ENCODE measurements at regions not wholly inside any gene's neighbourhood (a gene's known extent, or its start where the extent isn't known, plus 50 kb on each side); places are given as distances from the start of the nearest gene placed in this dataset.

DNA sequence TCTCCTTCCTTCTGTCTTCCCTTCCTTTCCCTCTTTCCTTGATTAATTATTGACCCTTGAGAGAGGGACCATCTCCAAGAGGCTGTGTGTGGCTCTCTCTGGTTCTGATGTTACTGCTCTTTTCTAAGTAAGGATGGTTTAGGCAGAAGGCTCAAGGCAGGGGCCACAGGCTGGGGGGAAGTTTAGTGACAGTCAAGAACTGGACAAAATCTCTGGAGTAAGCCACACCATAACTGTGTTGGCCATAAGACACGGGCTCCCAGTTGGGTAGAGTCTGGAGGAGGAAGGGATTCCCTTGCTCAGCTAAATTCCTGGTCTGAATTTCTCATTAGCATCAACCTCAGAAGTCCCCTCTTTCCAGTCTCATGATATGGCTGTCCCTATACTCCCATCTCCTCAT lies 74.7 kb downstream of the BUD13 start:
- H3K9me3 Mint-ChIP-seq, result no peaks in the 10 kb centered on the region
- no peaks in the 10 kb centered on the region for H3K4me1 Mint-ChIP-seq (ENCODE audit: low read depth)
- H3K27ac Mint-ChIP-seq, result no peak overlapping the region
- H3K27me3 Mint-ChIP-seq (ENCODE audit: low read depth), result no peaks in the 10 kb centered on the region
- H3K4me3 Mint-ChIP-seq, result no peak overlapping the region
- H3K36me3 Mint-ChIP-seq (ENCODE audit: low read depth), result no peaks in the 10 kb centered on the region

DNA sequence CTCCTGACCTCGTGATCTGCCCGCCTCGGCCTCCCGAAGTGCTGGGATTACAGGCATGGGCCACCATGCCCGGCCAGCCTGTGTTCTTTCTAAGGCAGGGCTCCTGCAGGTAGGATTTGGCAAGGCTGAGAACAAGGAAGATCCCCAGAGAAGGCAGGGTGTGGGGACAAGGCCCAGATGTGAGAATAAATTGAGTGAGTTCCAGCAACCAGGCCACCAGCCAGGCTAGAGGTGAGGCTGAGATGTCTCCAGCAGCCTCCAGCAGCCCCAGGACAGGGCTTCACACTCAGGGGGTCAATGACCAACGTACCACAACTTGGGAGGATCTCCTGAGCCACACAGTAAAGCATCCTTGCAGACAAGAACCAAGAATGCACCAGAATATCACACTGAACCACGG lies 75.1 kb downstream of the BUD13 start:
- Mint-ChIP-seq H3K9me3 (no peaks in the 10 kb centered on the region), H3K4me3 (no peak overlapping the region), H3K4me1 (ENCODE audit: low read depth) (no peaks in the 10 kb centered on the region), H3K36me3 (ENCODE audit: low read depth) (no peaks in the 10 kb centered on the region), H3K27ac (no peak overlapping the region), H3K27me3 (ENCODE audit: low read depth) (no peaks in the 10 kb centered on the region)

DNA sequence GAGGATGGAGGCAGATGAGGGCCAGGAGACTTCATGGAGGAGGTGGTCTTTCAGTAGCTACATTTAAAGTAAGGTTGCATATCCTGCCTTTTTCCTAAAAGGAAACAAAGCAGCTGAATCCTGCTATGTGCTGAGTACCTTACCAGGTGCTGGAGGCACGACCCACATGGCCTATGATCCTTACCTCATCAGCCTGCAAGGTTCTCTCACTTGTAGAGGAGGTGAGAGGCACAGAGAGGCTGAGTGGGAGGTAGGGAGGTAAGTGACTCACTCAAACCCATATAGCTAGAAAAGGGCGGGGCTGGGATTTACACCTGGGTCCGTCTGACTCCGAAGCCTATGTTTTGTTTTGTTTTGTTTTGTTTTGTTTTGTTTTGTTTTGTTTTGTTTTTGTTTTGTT lies 75.8 kb downstream of the BUD13 start:
- H3K27me3 Mint-ChIP-seq (ENCODE audit: low read depth), result no peaks in the 10 kb centered on the region
- H3K9me3 Mint-ChIP-seq, result no peaks in the 10 kb centered on the region
- no peaks in the 10 kb centered on the region for H3K36me3 Mint-ChIP-seq (ENCODE audit: low read depth)
- no peaks in the 10 kb centered on the region for H3K4me1 Mint-ChIP-seq (ENCODE audit: low read depth)
- no peak overlapping the region for H3K4me3 Mint-ChIP-seq
- H3K27ac Mint-ChIP-seq, result no peak overlapping the region

DNA sequence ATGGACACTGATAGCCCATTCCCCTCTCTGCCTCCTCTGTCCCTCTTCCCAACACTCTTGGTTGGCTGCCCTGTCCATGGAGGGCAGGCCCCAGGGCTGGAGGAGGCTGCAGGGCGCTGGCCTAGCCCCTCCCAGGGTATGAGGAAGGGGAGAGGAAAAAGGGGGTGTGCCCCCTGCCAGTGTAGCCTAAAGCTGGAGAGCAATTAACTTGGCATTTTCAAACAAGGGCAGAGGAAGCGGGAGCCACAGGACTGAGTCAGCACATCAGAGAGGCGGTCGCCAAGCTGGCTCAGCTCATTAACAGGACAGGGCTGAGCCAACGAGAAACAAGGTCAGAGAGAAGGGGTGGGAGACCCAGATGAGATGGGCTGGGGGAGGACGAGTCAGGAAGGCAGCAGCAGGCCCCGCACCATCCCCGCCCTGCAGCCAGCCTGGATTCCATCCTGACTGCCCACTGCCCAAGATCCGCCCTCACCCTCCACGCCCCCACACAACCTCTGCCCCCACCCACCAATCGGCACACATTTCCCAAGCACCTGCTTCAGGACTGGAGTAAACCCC lies 76.3 kb downstream of the BUD13 start:
- H3K36me3 Mint-ChIP-seq (ENCODE audit: low read depth), result no peaks in the 10 kb centered on the region
- H3K27me3 Mint-ChIP-seq (ENCODE audit: low read depth), result no peaks in the 10 kb centered on the region
- no peaks in the 10 kb centered on the region for H3K9me3 Mint-ChIP-seq
- H3K4me3 Mint-ChIP-seq, result no peak overlapping the region
- H3K27ac Mint-ChIP-seq, result no peak overlapping the region
- no peaks in the 10 kb centered on the region for H3K4me1 Mint-ChIP-seq (ENCODE audit: low read depth)

DNA sequence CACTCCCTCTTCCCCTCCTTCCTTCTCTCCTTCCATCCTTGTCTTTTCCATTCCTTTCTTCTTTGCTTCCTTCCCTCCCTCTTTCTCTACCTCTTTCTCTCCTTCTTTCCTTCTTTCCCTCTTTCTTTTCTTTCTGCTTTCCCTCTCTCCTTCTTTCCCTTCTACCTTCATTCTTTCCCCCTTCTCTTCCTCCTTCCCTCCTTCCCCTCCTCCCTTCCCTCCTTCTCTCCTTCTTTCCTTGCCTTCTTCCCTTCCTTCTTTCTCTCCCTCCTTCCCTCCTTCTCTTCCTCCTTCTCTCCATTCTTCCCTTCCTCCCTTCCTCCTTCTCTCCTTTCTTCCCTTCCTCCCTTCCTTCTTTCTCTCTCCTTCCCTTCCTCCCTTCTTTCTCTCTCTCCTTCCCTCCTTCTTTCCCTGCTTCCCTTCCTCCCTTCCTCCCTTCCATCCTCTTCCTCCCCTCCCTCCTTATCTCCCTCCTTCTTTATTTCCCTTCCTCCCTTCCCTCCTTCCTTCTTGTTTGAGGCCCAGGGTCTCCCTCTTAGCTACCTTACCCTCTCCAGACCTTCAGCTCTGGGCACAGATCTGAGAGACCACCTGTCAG lies 77.0 kb downstream of the BUD13 start:
- Mint-ChIP-seq H3K4me1 (ENCODE audit: low read depth) (no peaks in the 10 kb centered on the region), H3K9me3 (no peaks in the 10 kb centered on the region), H3K36me3 (ENCODE audit: low read depth) (no peaks in the 10 kb centered on the region), H3K27me3 (ENCODE audit: low read depth) (no peaks in the 10 kb centered on the region), H3K4me3 (no peak overlapping the region), H3K27ac (no peak overlapping the region)

DNA sequence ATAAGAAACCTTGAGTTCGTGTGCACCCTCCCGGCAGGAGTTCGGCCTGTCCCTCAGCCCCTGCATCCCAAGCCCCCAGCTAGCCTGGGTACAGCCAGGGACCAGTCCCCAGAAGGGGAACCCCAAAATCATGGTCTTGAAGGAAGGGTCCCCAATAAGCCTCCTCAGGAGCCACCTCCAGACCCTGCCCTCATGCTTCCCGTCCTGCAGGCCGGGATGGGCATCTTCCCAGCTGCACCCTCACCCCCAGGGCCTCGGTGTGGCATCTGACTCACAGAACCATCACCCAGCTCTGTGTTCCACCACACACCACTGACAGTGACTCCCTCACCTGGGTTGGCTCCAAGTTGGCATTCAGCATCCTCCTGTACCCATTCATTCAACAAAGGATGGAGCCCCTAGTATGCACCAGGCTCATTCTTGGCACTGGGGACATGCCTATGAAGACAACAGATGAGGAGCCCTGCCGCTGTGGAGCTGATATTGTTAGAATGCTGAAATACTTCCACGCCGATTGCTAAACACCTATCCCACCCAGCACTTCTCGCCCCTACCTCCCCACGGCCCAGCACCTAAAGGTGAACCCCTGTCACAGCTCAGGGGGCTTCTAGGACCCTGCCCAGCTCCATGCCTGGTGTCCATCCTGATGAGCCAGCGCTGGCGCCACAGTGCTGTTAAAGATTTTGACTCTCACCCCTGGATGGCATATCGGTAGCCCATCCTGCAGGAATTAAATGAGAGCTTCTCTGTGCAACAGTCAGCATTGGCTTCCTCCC lies 77.8 kb downstream of the BUD13 start:
- Mint-ChIP-seq H3K9me3 (no peaks in the 10 kb centered on the region), H3K27ac (no peak overlapping the region), H3K36me3 (ENCODE audit: low read depth) (no peaks in the 10 kb centered on the region), H3K4me3 (no peak overlapping the region), H3K4me1 (ENCODE audit: low read depth) (no peaks in the 10 kb centered on the region), H3K27me3 (ENCODE audit: low read depth) (no peaks in the 10 kb centered on the region)

DNA sequence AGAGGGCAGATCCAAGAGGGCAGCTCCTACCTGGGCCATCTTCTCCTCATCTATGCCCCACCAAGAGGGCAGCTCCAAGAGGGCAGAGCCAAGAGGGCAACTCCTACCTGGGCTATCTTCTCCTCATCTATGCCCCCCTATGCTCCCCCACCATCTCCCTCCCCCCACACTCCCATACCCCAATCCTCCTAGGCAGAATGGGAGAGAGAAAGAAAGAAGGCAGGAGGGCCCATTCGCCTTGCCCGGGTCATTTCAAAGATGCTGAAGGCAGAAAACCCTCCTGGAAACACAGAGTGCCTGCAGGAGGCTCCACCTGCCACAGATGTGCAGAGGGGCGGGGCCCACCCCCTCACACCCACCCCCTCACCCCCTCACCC lies 78.5 kb downstream of the BUD13 start:
- Mint-ChIP-seq H3K4me1 (ENCODE audit: low read depth) (no peaks in the 10 kb centered on the region), H3K27ac (no peak overlapping the region), H3K36me3 (ENCODE audit: low read depth) (no peaks in the 10 kb centered on the region), H3K27me3 (ENCODE audit: low read depth) (no peaks in the 10 kb centered on the region), H3K4me3 (no peak overlapping the region), H3K9me3 (no peaks in the 10 kb centered on the region)

DNA sequence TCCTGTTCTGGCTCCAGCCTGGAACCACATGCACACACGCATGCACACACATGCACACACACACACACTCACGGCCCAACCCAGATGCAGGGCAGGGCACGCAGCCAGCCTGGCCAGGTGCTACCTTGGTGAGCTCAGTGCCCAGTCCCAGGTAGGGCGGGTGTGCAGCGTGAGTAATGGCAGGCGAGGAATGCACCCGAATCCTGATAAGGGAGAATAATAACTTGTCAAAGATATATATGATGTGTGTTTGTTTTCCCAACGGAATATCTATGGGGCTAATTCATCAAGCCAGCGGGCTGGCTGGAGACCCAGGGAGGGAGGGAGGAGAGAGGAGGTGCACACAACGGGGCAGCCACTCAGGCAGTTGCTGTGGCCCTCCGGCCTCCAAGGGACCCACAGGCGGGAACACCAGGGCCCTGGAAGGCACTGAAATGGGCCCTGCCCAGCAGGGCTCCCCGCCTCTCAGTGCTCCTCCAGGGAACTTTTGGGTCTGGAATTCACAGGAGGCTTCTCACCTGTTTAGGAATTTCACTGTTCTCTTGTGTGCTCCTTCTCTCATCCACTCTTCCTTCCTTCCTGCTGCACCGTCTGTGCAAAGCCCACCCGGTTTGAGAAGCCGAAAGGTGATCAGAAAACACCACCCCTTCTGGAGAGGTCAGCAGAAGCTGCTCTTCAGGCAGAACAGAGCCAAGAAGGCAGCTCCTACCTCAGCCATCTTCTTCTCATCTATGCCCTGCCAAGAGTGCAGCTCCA lies 79.0 kb downstream of the BUD13 start:
- no peaks in the 10 kb centered on the region for H3K36me3 Mint-ChIP-seq (ENCODE audit: low read depth)
- H3K4me3 Mint-ChIP-seq, result no peak overlapping the region
- H3K4me1 Mint-ChIP-seq (ENCODE audit: low read depth), result no peaks in the 10 kb centered on the region

DNA sequence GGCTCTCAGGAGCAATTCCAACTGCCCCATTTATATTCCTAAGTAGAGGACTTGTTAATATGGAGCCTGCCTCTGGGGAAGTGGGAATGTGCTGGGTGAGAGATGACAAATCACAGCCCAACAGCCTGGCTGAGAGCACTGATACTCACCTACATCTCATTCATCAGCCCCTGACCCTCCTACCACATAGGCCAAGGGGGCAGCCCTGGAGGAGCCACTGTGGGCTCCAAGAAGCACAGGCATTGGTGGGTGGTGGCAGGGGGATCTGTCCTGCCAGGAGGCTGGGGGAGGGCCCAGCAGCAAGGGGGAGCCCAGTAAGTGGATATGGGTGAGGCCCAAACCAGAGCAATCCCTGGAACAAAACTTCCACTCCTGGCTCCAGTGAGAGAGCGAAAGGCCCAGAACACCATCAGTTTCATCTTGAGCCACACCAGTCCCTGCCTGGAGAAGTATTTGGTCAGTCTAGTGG lies 79.7 kb downstream of the BUD13 start:
- Mint-ChIP-seq H3K27ac (no peak overlapping the region), H3K4me1 (ENCODE audit: low read depth) (no peaks in the 10 kb centered on the region), H3K36me3 (ENCODE audit: low read depth) (no peaks in the 10 kb centered on the region), H3K27me3 (ENCODE audit: low read depth) (no peaks in the 10 kb centered on the region), H3K4me3 (no peak overlapping the region), H3K9me3 (no peaks in the 10 kb centered on the region)

More for the DNA sequence above, 79.0 kb downstream of the BUD13 start:
- no peaks in the 10 kb centered on the region for H3K27me3 Mint-ChIP-seq (ENCODE audit: low read depth)
- no peak overlapping the region for H3K27ac Mint-ChIP-seq
- no peaks in the 10 kb centered on the region for H3K9me3 Mint-ChIP-seq

DNA sequence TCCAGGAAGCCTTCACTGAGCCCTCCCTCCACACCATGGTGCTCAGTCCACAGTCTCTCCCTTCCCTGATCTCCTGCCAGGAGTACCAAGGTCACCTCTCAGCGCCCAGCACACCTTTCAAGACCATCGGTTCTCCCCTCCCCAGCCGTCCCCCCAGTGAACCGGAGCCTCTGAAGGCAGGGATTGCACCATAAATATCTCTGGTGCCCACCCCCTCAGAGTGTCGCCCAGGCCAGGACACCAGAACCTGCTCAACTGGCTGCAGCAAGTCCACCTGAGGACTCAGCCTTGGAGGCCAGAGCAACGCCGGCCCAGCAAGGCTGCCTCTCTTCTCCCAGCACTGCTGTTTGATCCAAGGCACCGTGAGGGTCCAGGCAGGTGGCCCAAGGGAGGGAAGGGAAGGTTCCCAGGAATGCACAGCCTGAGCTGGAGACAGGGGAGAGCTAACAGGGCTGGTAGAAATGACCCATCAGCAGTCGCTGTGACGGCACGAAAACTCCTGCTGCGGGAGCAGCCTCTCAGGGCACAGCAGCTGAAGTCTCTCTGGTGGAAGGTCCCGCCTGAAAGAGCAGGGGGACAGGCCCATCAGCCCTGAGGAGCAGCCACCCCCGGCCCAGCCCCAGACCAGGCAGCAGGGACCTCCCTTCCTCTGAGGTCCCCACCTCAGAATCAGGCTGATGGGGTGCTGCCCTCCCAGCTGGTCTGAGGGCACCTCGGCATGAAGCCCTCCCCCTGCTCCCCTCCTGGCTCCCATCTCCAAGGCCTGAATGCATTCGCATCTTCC lies 80.3 kb downstream of the BUD13 start:
- H3K27ac Mint-ChIP-seq, result no peak overlapping the region

DNA sequence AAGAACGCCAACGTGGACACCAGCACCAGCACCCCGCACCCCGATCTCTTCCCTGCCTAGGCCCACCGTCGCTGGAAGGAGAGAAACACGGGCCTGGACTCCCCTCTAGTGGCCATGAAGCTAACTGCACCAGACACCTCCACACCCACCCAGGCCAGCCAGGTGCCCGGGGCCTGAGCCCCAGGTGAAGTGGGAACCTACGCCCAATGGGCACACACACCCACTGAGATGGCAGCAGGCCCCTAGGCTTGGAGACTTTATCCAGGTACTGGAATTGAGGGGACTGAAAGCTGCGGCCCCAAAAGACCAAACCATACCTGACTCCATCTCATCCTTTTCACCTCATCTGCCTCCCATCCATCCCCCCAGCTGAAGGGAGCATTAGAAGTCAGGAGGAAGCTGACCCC lies 81.0 kb downstream of the BUD13 start:
- Mint-ChIP-seq H3K4me1 (ENCODE audit: low read depth) (no peaks in the 10 kb centered on the region), H3K36me3 (ENCODE audit: low read depth) (no peaks in the 10 kb centered on the region)

More for the DNA sequence above, 80.3 kb downstream of the BUD13 start:
- Mint-ChIP-seq H3K9me3 (no peaks in the 10 kb centered on the region), H3K4me3 (no peak overlapping the region), H3K4me1 (ENCODE audit: low read depth) (no peaks in the 10 kb centered on the region), H3K36me3 (ENCODE audit: low read depth) (no peaks in the 10 kb centered on the region), H3K27me3 (ENCODE audit: low read depth) (no peaks in the 10 kb centered on the region)

DNA sequence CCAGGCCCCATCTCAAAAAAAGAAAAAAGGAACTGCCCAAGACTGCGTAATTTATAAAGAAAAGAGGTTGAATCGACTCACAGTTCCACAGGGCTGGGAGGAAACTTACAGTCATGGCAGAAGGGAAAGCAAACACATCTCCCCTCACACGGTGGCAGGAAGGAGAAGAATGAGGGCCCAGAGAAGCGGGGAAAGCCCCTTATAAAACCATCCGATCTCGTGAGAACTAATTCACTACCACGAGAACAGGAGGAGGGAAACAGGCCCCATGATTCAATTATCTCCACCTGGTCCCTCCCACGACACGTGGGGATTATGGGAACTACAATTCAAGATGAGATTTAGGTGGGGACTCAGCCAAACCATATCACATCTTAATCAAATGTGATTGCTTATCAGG lies 82.2 kb downstream of the BUD13 start:
- Mint-ChIP-seq H3K4me1 (ENCODE audit: low read depth) (no peaks in the 10 kb centered on the region), H3K36me3 (ENCODE audit: low read depth) (no peaks in the 10 kb centered on the region), H3K27me3 (ENCODE audit: low read depth) (peaks cover 8% of the 10 kb centered on the region), H3K4me3 (no peak overlapping the region), H3K9me3 (no peaks in the 10 kb centered on the region), H3K27ac (no peak overlapping the region)

More for the DNA sequence above, 81.0 kb downstream of the BUD13 start:
- Mint-ChIP-seq H3K9me3 (no peaks in the 10 kb centered on the region), H3K27me3 (ENCODE audit: low read depth) (no peaks in the 10 kb centered on the region), H3K27ac (no peak overlapping the region), H3K4me3 (no peak overlapping the region)

DNA sequence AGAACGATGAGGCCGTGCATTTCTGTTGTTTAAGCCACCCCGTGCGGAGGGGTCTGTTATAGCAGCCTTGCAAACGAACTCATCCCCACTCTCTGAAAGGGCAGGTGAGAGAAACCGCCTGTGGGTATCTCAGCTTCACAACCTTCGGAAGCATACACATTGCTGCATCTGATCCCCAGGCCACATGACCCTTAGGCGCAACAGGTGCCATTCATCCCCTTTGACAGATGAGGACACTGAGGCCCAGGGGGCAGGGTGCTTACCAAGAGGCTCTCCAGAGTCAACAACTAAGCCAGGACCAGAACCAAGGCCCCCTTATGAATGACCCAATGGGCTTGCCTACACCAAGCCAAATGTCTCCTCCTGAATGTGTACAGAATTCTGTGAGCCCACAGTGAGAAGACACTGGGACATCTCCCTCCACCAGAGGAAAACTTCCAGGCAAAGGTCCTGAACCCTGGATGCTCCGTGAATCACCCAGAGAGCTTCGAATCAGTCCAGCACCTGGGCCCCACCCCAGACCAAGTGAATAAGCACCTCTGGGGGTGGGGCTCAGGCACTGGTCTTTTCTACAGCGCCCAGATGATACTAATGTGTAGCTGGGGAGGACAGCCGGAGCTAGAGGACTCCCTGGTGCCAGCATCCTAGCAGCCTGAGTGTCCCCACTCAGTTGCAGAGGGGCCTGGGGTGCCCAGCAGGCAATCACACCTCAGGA lies 83.2 kb downstream of the BUD13 start:
- H3K27me3 Mint-ChIP-seq (ENCODE audit: low read depth), result peaks cover 13% of the 10 kb centered on the region
- H3K27ac Mint-ChIP-seq, result no peak overlapping the region
- no peaks in the 10 kb centered on the region for H3K4me1 Mint-ChIP-seq (ENCODE audit: low read depth)
- H3K36me3 Mint-ChIP-seq (ENCODE audit: low read depth), result no peaks in the 10 kb centered on the region
- no peak overlapping the region for H3K4me3 Mint-ChIP-seq
- H3K9me3 Mint-ChIP-seq, result no peaks in the 10 kb centered on the region

DNA sequence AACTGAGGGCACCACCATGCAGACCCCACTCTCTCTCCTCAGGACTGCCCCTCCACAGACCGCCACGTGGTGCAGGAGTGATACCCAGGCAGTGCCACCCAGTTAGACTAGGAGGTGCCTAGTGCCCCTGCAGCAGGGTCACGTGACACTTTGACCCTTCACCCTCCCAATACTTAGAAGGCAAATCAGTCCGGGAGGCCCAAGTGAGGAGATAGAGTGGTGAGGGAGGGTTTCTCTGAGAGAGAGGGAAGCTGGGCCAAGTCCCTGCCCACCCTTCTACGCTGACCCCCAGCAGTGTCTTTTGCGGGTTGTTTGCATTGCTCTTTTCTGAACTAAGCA lies 84.6 kb downstream of the BUD13 start:
- Mint-ChIP-seq H3K9me3 (no peaks in the 10 kb centered on the region), H3K36me3 (ENCODE audit: low read depth) (no peaks in the 10 kb centered on the region)

More for the DNA sequence above, 84.6 kb downstream of the BUD13 start:
- Mint-ChIP-seq H3K4me1 (ENCODE audit: low read depth) (no peaks in the 10 kb centered on the region), H3K4me3 (no peak overlapping the region), H3K27me3 (ENCODE audit: low read depth) (peaks cover 13% of the 10 kb centered on the region), H3K27ac (no peak overlapping the region)
